ENCODE measurements at regions not wholly inside any gene's neighbourhood (a gene's known extent, or its start where the extent isn't known, plus 50 kb on each side); places are given as distances from the start of the nearest gene placed in this dataset.

DNA sequence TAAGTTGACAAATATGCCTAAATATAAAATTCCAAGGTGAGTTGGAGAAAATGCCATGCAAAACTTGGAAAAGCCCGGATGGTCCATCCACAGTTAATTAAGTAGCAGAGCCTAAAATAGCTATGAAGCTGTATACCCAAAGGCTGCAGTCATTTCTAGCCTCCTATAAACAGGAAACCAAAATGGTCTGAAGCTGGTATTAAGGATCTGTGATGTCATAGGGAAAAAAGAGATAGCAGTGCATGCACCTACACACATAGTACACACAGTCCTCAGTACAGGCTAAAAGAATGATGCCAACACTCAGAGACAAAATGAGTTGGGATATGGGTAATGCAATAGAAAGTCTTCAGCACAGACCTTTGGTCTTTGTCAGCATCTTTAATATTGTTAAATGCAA lies 736.9 kb downstream of the EFNB2 start:
- no CpG with 5 or more reads among the region's 1 CpG for WGBS, 2 donors (ENCODE audit: extremely low coverage in 2 of 2, insufficient read length in 2 of 2, insufficient replicate concordance in 1 of 2)

DNA sequence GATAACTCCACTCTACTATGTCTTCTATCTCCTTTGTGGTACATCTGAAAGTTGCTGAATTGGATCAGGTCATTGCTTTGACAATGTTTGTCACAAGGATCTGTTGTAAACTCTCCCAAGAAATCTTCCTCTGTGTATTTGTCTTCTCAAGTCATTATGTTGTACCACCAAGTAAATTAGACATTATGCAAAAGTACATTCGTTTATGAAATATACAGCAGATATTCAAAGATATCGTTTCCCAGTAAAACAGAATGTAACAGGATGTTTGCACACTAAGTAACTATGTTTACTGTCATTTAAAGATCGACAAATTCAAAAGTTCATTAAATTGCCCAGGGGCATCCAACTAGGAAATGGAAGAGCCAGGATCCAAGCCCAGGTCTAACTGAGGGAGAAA lies 739.4 kb downstream of the EFNB2 start:
- Histone ChIP-seq H3K9ac (ENCODE audit: low read depth, low read length, poor library complexity) (no peak overlapping the region), H3K4me2 (ENCODE audit: insufficient read depth, low read length, poor library complexity, severe bottlenecking) (no peak overlapping the region), H3K9me3 (replicated peaks in 1 of 2; ENCODE audit: control insufficient read depth in 2 of 2, insufficient read depth in 1 of 2, low read depth in 1 of 2, low read length in 2 of 2) (no peaks in the 10 kb centered on the region), H4K8ac (ENCODE audit: low read depth, low read length) (no peak overlapping the region), H2BK15ac (ENCODE audit: low read length) (no peak overlapping the region), H3K27me3 (ENCODE audit: control insufficient read depth in 3 of 3, insufficient read depth in 3 of 3, low read depth in 1 of 3, low read length in 3 of 3) (no peaks in the 10 kb centered on the region), H2AK5ac (ENCODE audit: low read depth, low read length) (no peak overlapping the region), H3K79me1 (ENCODE audit: low read depth, low read length) (no peaks in the 10 kb centered on the region), H3K4ac (ENCODE audit: low read length) (no peak overlapping the region), H3K23ac (ENCODE audit: low read depth, low read length, poor library complexity) (no peak overlapping the region), H2AFZ (ENCODE audit: low read length) (no peak overlapping the region), H3K18ac (ENCODE audit: low read length) (no peak overlapping the region), H3K27ac (replicated peaks; ENCODE audit: low read length) (no peak overlapping the region), H3K4me3 (ENCODE audit: low read length in 2 of 2) (no peak overlapping the region), H4K91ac (ENCODE audit: low read depth, low read length, poor library complexity) (no peak overlapping the region), H3K4me1 (ENCODE audit: control insufficient read depth in 2 of 2, insufficient read depth in 1 of 2, low read depth in 1 of 2, low read length in 2 of 2) (no peaks in the 10 kb centered on the region), H3K14ac (ENCODE audit: low read length) (no peak overlapping the region), H2BK120ac (ENCODE audit: low read depth, low read length) (no peak overlapping the region), H2BK12ac (ENCODE audit: low read length) (no peak overlapping the region), H3K36me3 (replicated peaks in 1 of 2; ENCODE audit: control insufficient read depth in 2 of 2, insufficient read depth in 2 of 2, low read length in 2 of 2) (no peaks in the 10 kb centered on the region), H2BK5ac (ENCODE audit: low read length) (no peak overlapping the region)
- no peak for DNase-seq (ENCODE audit: low spot score)
- no CpG with 5 or more reads among the region's 3 CpGs for WGBS, 2 donors (ENCODE audit: extremely low coverage in 2 of 2, insufficient read length in 2 of 2, insufficient replicate concordance in 1 of 2)

More for the DNA sequence above, 736.9 kb downstream of the EFNB2 start:
- H2BK12ac ChIP-seq (ENCODE audit: low read length), result no peak overlapping the region
- H4K91ac ChIP-seq (ENCODE audit: low read depth, low read length, poor library complexity), result no peak overlapping the region
- no peak overlapping the region for H3K27ac ChIP-seq (replicated peaks; ENCODE audit: low read length)
- H3K4ac ChIP-seq (ENCODE audit: low read length), result no peak overlapping the region
- no peak for DNase-seq (ENCODE audit: low spot score)
- no peak overlapping the region for H4K8ac ChIP-seq (ENCODE audit: low read depth, low read length)
- H3K4me1 ChIP-seq (ENCODE audit: control insufficient read depth in 2 of 2, insufficient read depth in 1 of 2, low read depth in 1 of 2, low read length in 2 of 2), result no peaks in the 10 kb centered on the region
- H2BK5ac ChIP-seq (ENCODE audit: low read length), result no peak overlapping the region
- no peak overlapping the region for H2AK5ac ChIP-seq (ENCODE audit: low read depth, low read length)
- no peaks in the 10 kb centered on the region for H3K79me1 ChIP-seq (ENCODE audit: low read depth, low read length)
- H3K27me3 ChIP-seq (ENCODE audit: control insufficient read depth in 3 of 3, insufficient read depth in 3 of 3, low read depth in 1 of 3, low read length in 3 of 3), result no peaks in the 10 kb centered on the region
- no peak overlapping the region for H3K9ac ChIP-seq (ENCODE audit: low read depth, low read length, poor library complexity)
- H3K14ac ChIP-seq (ENCODE audit: low read length), result no peak overlapping the region
- no peak overlapping the region for H3K18ac ChIP-seq (ENCODE audit: low read length)
- H2BK120ac ChIP-seq (ENCODE audit: low read depth, low read length), result no peak overlapping the region
- H3K36me3 ChIP-seq (replicated peaks in 1 of 2; ENCODE audit: control insufficient read depth in 2 of 2, insufficient read depth in 2 of 2, low read length in 2 of 2), result no peaks in the 10 kb centered on the region
- H3K4me2 ChIP-seq (ENCODE audit: insufficient read depth, low read length, poor library complexity, severe bottlenecking), result no peak overlapping the region
- H3K9me3 ChIP-seq (replicated peaks in 1 of 2; ENCODE audit: control insufficient read depth in 2 of 2, insufficient read depth in 1 of 2, low read depth in 1 of 2, low read length in 2 of 2), result no peaks in the 10 kb centered on the region
- H3K4me3 ChIP-seq (ENCODE audit: low read length in 2 of 2), result no peak overlapping the region
- no peak overlapping the region for H2AFZ ChIP-seq (ENCODE audit: low read length)
- H3K23ac ChIP-seq (ENCODE audit: low read depth, low read length, poor library complexity), result no peak overlapping the region
- H2BK15ac ChIP-seq (ENCODE audit: low read length), result no peak overlapping the region

DNA sequence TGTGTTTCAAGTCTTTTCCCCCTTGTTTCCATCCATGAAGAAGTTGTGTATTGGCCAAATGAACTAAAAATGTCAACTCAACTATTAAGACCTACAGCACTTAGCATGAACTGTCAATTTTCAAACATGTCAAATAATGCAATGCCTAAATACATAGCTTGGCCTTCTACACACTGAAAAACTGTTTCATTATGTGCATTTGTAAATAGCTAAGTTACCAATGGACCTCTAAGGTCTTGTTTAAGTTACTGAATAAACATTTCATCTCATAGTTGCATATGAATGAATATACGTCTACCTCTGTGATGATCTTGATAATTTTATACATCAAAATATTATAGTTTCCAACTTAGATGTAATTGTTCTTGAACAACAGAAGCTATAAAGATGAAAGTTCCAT lies 744.5 kb downstream of the EFNB2 start:
- DNase-seq (ENCODE audit: low spot score), result no peak
- H3K9me3 ChIP-seq (replicated peaks in 1 of 2; ENCODE audit: control insufficient read depth in 2 of 2, insufficient read depth in 1 of 2, low read depth in 1 of 2, low read length in 2 of 2), result no peaks in the 10 kb centered on the region
- no CpG with 5 or more reads among the region's 1 CpG for WGBS, 2 donors (ENCODE audit: extremely low coverage in 2 of 2, insufficient read length in 2 of 2, insufficient replicate concordance in 1 of 2)

DNA sequence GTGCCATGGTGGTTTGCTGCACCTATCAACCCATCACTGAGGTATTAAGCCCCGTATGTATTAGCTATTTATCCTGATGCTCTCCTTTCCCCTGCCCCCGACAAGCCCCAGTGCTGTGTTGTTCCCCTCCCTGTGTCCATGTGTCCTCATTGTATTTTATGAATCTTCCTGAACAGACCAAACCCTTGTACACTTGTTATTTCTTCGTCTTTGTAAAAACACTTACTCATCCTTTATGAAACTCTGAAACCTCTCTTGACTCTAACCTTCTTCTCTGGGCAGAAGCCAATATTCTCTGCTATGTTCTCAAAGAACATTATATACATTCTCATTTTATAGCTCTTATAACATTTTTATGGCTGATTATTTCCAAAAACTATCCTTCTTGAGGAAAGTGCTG lies 746.9 kb downstream of the EFNB2 start:
- H3K4ac ChIP-seq (ENCODE audit: low read length), result no peak overlapping the region
- no peak overlapping the region for H3K18ac ChIP-seq (ENCODE audit: low read length)
- H2AK5ac ChIP-seq (ENCODE audit: low read depth, low read length), result no peak overlapping the region
- H2BK12ac ChIP-seq (ENCODE audit: low read length), result no peak overlapping the region
- H3K27ac ChIP-seq (replicated peaks; ENCODE audit: low read length), result no peak overlapping the region
- WGBS, 2 donors (ENCODE audit: extremely low coverage in 2 of 2, insufficient read length in 2 of 2, insufficient replicate concordance in 1 of 2), result no CpG with 5 or more reads among the region's 3 CpGs
- H3K23ac ChIP-seq (ENCODE audit: low read depth, low read length, poor library complexity), result no peak overlapping the region
- no peaks in the 10 kb centered on the region for H3K9me3 ChIP-seq (replicated peaks in 1 of 2; ENCODE audit: control insufficient read depth in 2 of 2, insufficient read depth in 1 of 2, low read depth in 1 of 2, low read length in 2 of 2)
- H3K27me3 ChIP-seq (ENCODE audit: control insufficient read depth in 3 of 3, insufficient read depth in 3 of 3, low read depth in 1 of 3, low read length in 3 of 3), result no peaks in the 10 kb centered on the region
- H3K4me3 ChIP-seq (ENCODE audit: low read length in 2 of 2), result no peak overlapping the region
- H3K4me2 ChIP-seq (ENCODE audit: insufficient read depth, low read length, poor library complexity, severe bottlenecking), result no peak overlapping the region
- no peak for DNase-seq (ENCODE audit: low spot score)
- H3K14ac ChIP-seq (ENCODE audit: low read length), result no peak overlapping the region
- no peak overlapping the region for H2BK120ac ChIP-seq (ENCODE audit: low read depth, low read length)
- no peaks in the 10 kb centered on the region for H3K79me1 ChIP-seq (ENCODE audit: low read depth, low read length)
- no peak overlapping the region for H4K8ac ChIP-seq (ENCODE audit: low read depth, low read length)
- H2BK15ac ChIP-seq (ENCODE audit: low read length), result no peak overlapping the region
- no peaks in the 10 kb centered on the region for H3K36me3 ChIP-seq (replicated peaks in 1 of 2; ENCODE audit: control insufficient read depth in 2 of 2, insufficient read depth in 2 of 2, low read length in 2 of 2)
- no peak overlapping the region for H2BK5ac ChIP-seq (ENCODE audit: low read length)
- H3K4me1 ChIP-seq (ENCODE audit: control insufficient read depth in 2 of 2, insufficient read depth in 1 of 2, low read depth in 1 of 2, low read length in 2 of 2), result no peaks in the 10 kb centered on the region
- H3K9ac ChIP-seq (ENCODE audit: low read depth, low read length, poor library complexity), result no peak overlapping the region
- H4K91ac ChIP-seq (ENCODE audit: low read depth, low read length, poor library complexity), result no peak overlapping the region
- no peak overlapping the region for H2AFZ ChIP-seq (ENCODE audit: low read length)

More for the DNA sequence above, 744.5 kb downstream of the EFNB2 start:
- no peak overlapping the region for H4K8ac ChIP-seq (ENCODE audit: low read depth, low read length)
- H2AFZ ChIP-seq (ENCODE audit: low read length), result no peak overlapping the region
- no peaks in the 10 kb centered on the region for H3K4me1 ChIP-seq (ENCODE audit: control insufficient read depth in 2 of 2, insufficient read depth in 1 of 2, low read depth in 1 of 2, low read length in 2 of 2)
- H3K4ac ChIP-seq (ENCODE audit: low read length), result no peak overlapping the region
- no peak overlapping the region for H2BK120ac ChIP-seq (ENCODE audit: low read depth, low read length)
- H2BK12ac ChIP-seq (ENCODE audit: low read length), result no peak overlapping the region
- H3K79me1 ChIP-seq (ENCODE audit: low read depth, low read length), result no peaks in the 10 kb centered on the region
- H3K27ac ChIP-seq (replicated peaks; ENCODE audit: low read length), result no peak overlapping the region
- no peak overlapping the region for H3K4me3 ChIP-seq (ENCODE audit: low read length in 2 of 2)
- H2BK5ac ChIP-seq (ENCODE audit: low read length), result no peak overlapping the region
- no peaks in the 10 kb centered on the region for H3K36me3 ChIP-seq (replicated peaks in 1 of 2; ENCODE audit: control insufficient read depth in 2 of 2, insufficient read depth in 2 of 2, low read length in 2 of 2)
- no peak overlapping the region for H3K14ac ChIP-seq (ENCODE audit: low read length)
- H3K4me2 ChIP-seq (ENCODE audit: insufficient read depth, low read length, poor library complexity, severe bottlenecking), result no peak overlapping the region
- H3K27me3 ChIP-seq (ENCODE audit: control insufficient read depth in 3 of 3, insufficient read depth in 3 of 3, low read depth in 1 of 3, low read length in 3 of 3), result no peaks in the 10 kb centered on the region
- no peak overlapping the region for H4K91ac ChIP-seq (ENCODE audit: low read depth, low read length, poor library complexity)
- H3K18ac ChIP-seq (ENCODE audit: low read length), result no peak overlapping the region
- H2AK5ac ChIP-seq (ENCODE audit: low read depth, low read length), result no peak overlapping the region
- no peak overlapping the region for H3K9ac ChIP-seq (ENCODE audit: low read depth, low read length, poor library complexity)
- no peak overlapping the region for H2BK15ac ChIP-seq (ENCODE audit: low read length)
- no peak overlapping the region for H3K23ac ChIP-seq (ENCODE audit: low read depth, low read length, poor library complexity)

Data from neuronal stem cell (in vitro differentiated cells).